CD14-positive monocyte (primary cell): ENCODE measurements at regions not wholly inside any gene's neighbourhood (a gene's known extent, or its start where the extent isn't known, plus 50 kb on each side); places are given as distances from the start of the nearest gene placed in this dataset.

Source experiments
- DNase-seq, 3 donors: peaks; one replicate each; pipeline ENCODE4 v3.0.0-alpha.2; 2011 to 2022
- H2AFZ ChIP-seq: 2 replicates; pipeline ENCODE4 v1.6.0; 2012; ENCODE audit warnings: mild to moderate bottlenecking, low read depth, low read length, inconsistent platforms; ENCODE audit not compliant: insufficient read depth, poor library complexity, severe bottlenecking
- H3K27ac ChIP-seq, 2 donors: 1 replicate in 1 of 2; 2 replicates in 1 of 2; pipeline ENCODE4 v1.5.1; 2012 to 2013; ENCODE audit warnings: low read length in 2 of 2, control low read depth in 1 of 2, inconsistent platforms in 1 of 2, low read depth in 1 of 2, mild to moderate bottlenecking in 1 of 2
- H3K27me3 ChIP-seq, 2 donors: one replicate each; pipeline versions ENCODE4 v1.6.0 to v1.6.1; 2011 to 2013; ENCODE audit warnings: low read length in 2 of 2; ENCODE audit not compliant: control insufficient read depth in 2 of 2, insufficient read depth in 2 of 2
- H3K36me3 ChIP-seq, 2 donors: replicated peaks in 1 of 2; 1 replicate in 1 of 2; 2 replicates in 1 of 2; pipeline versions ENCODE4 v1.5.1 to v1.6.1; 2012 to 2013; ENCODE audit warnings: low read length in 2 of 2, control low read depth in 1 of 2, inconsistent platforms in 1 of 2, mild to moderate bottlenecking in 1 of 2; ENCODE audit not compliant: insufficient read depth in 2 of 2, control insufficient read depth in 1 of 2
- H3K4me1 ChIP-seq, 2 donors: 1 replicate in 1 of 2; 2 replicates in 1 of 2; pipeline versions ENCODE4 v1.5.1 to v1.6.1; 2012 to 2013; ENCODE audit warnings: low read length in 2 of 2, control low read depth in 1 of 2, inconsistent platforms in 1 of 2, mild to moderate bottlenecking in 1 of 2, moderate library complexity in 1 of 2; ENCODE audit not compliant: insufficient read depth in 2 of 2, control insufficient read depth in 1 of 2
- H3K4me2 ChIP-seq: replicated peaks from 2 replicates; pipeline ENCODE3; 2012; ENCODE audit warnings: low read length, moderate library complexity, mild to moderate bottlenecking; ENCODE audit not compliant: poor library complexity, severe bottlenecking; ENCODE audit errors: extremely low read depth
- H3K4me3 ChIP-seq, 3 experiments: fragments of 200-600 bp in 1 of 3; sonication (generic) in 1 of 3; replicated peaks in 1 of 3; 1 replicate in 2 of 3; 2 replicates in 1 of 3; pipeline ENCODE4 v1.5.1; 2011 to 2013; ENCODE audit warnings: low read length in 3 of 3, mild to moderate bottlenecking in 3 of 3, control low read depth in 2 of 3, low read depth in 2 of 3, inconsistent platforms in 1 of 3, moderate library complexity in 1 of 3
- H3K79me2 ChIP-seq: 2 replicates; pipeline ENCODE4 v1.6.0; 2012; ENCODE audit warnings: mild to moderate bottlenecking, control low read depth, inconsistent platforms, low read length, moderate library complexity; ENCODE audit not compliant: insufficient read depth
- H3K9ac ChIP-seq: 2 replicates; pipeline ENCODE4 v1.6.0; 2017; ENCODE audit warnings: low read length, mild to moderate bottlenecking; ENCODE audit not compliant: insufficient read depth, poor library complexity, severe bottlenecking
- H3K9me3 ChIP-seq, 2 donors: replicated peaks in 1 of 2; 1 replicate in 1 of 2; 2 replicates in 1 of 2; pipeline versions ENCODE4 v1.5.1 to v1.6.1; 2012 to 2013; ENCODE audit warnings: low read length in 2 of 2, control low read depth in 1 of 2; ENCODE audit not compliant: control insufficient read depth in 1 of 2, insufficient read depth in 1 of 2
- H4K20me1 ChIP-seq: 2 replicates; pipeline ENCODE4 v1.6.0; 2012; ENCODE audit warnings: mild to moderate bottlenecking, low read length, control low read depth, moderate library complexity; ENCODE audit not compliant: insufficient read depth
- H3K27ac Mint-ChIP-seq, 7 donors: one replicate each; pipeline ENCODE4 v1.8.0; 2020; ENCODE audit warnings: mild to moderate bottlenecking in 7 of 7, mixed read lengths in 7 of 7, moderate library complexity in 6 of 7, inconsistent platforms in 2 of 7
- H3K27me3 Mint-ChIP-seq, 3 donors: one replicate each; pipeline ENCODE4 v1.8.0; 2021 to 2022; ENCODE audit warnings: low read depth in 3 of 3, mild to moderate bottlenecking in 3 of 3, mixed read lengths in 3 of 3, moderate library complexity in 3 of 3, inconsistent platforms in 1 of 3
- H3K36me3 Mint-ChIP-seq, 2 donors: one replicate each; pipeline ENCODE4 v1.8.0; 2020; ENCODE audit warnings: mixed read lengths in 2 of 2, inconsistent platforms in 1 of 2, mild to moderate bottlenecking in 1 of 2
- H3K4me1 Mint-ChIP-seq: one replicate; pipeline ENCODE4 v1.8.0; 2020; ENCODE audit warnings: mild to moderate bottlenecking, mixed read lengths
- H3K4me3 Mint-ChIP-seq, 2 donors: one replicate each; pipeline ENCODE4 v1.8.0; 2020; ENCODE audit warnings: mild to moderate bottlenecking in 2 of 2, mixed read lengths in 2 of 2, moderate library complexity in 1 of 2
- H3K9me3 Mint-ChIP-seq, 7 donors: one replicate each; pipeline ENCODE4 v1.8.0; 2020 to 2022; ENCODE audit warnings: mixed read lengths in 7 of 7, mild to moderate bottlenecking in 6 of 7, moderate library complexity in 6 of 7, inconsistent platforms in 2 of 7
- WGBS: methylation state at CpG from one replicate; pipeline ENCODE4 v1.1.5; 2013; ENCODE audit warnings: missing lambda C conversion rate; ENCODE audit not compliant: insufficient coverage; 5-methylcytosine and 5-hydroxymethylcytosine counted together
- intact Hi-C, 2 donors: fragments of 100-400 bp; cut with micrococcal nuclease; formaldehyde crosslinking; loops; one replicate each; pipeline versions ENCODE4 v1.15.0 to v1.15.1; 2023
- TF ChIP-seq, protein P1 (sequence below): fragments of 200-600 bp; IDR thresholded peaks from one replicate; pipeline ENCODE4 v1.8.0; 2022; ENCODE audit warnings: antibody characterized with exemption, mild to moderate bottlenecking

GRCh38 chr12:71009430-71010142 is 89.0 kb upstream of the PTPRR start:
- H3K36me3 ChIP-seq, result no peaks in the 10 kb centered on the region
- intact Hi-C loops, result no loop called here
- no peak overlapping the region for H3K4me2 ChIP-seq
- H3K36me3 Mint-ChIP-seq, result no peaks in the 10 kb centered on the region
- no peaks in the 10 kb centered on the region for H3K9me3 ChIP-seq
- no peak overlapping the region for H2AFZ ChIP-seq
- no peak overlapping the region for H3K27ac ChIP-seq
- DNase-seq, result no peak
- peaks cover 0 to 1% (median 0%) of the 10 kb centered on the region in 3 donors for H3K27me3 Mint-ChIP-seq
- no peaks in the 10 kb centered on the region for H3K9me3 Mint-ChIP-seq
- H3K79me2 ChIP-seq, result no peaks in the 10 kb centered on the region
- H3K9ac ChIP-seq, result no peak overlapping the region
- TF ChIP-seq, protein P1, sequence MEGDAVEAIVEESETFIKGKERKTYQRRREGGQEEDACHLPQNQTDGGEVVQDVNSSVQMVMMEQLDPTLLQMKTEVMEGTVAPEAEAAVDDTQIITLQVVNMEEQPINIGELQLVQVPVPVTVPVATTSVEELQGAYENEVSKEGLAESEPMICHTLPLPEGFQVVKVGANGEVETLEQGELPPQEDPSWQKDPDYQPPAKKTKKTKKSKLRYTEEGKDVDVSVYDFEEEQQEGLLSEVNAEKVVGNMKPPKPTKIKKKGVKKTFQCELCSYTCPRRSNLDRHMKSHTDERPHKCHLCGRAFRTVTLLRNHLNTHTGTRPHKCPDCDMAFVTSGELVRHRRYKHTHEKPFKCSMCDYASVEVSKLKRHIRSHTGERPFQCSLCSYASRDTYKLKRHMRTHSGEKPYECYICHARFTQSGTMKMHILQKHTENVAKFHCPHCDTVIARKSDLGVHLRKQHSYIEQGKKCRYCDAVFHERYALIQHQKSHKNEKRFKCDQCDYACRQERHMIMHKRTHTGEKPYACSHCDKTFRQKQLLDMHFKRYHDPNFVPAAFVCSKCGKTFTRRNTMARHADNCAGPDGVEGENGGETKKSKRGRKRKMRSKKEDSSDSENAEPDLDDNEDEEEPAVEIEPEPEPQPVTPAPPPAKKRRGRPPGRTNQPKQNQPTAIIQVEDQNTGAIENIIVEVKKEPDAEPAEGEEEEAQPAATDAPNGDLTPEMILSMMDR, result no peak
- no peak overlapping the region for H3K27ac Mint-ChIP-seq
- no peaks in the 10 kb centered on the region for H3K27me3 ChIP-seq
- H3K4me1 Mint-ChIP-seq, result no peaks in the 10 kb centered on the region
- no CpG with 5 or more reads among the region's 6 CpGs for WGBS
- H3K4me3 Mint-ChIP-seq, result no peak overlapping the region
- no peaks in the 10 kb centered on the region for H3K4me1 ChIP-seq
- no peaks in the 10 kb centered on the region for H4K20me1 ChIP-seq
- H3K4me3 ChIP-seq, result no peak overlapping the region

GRCh38 chr12:71008616-71009015 is 88.1 kb upstream of the PTPRR start:
- no peaks in the 10 kb centered on the region for H3K4me1 Mint-ChIP-seq
- Histone ChIP-seq H3K4me3 (no peak overlapping the region), H3K4me1 (no peaks in the 10 kb centered on the region), H3K79me2 (no peaks in the 10 kb centered on the region), H3K4me2 (no peak overlapping the region), H3K36me3 (no peaks in the 10 kb centered on the region), H3K27ac (no peak overlapping the region), H4K20me1 (no peaks in the 10 kb centered on the region), H3K9ac (no peak overlapping the region), H2AFZ (no peak overlapping the region), H3K27me3 (no peaks in the 10 kb centered on the region), H3K9me3 (no peaks in the 10 kb centered on the region)
- no peak overlapping the region for H3K4me3 Mint-ChIP-seq
- peaks cover 0 to 1% (median 0%) of the 10 kb centered on the region in 3 donors for H3K27me3 Mint-ChIP-seq
- no peaks in the 10 kb centered on the region for H3K36me3 Mint-ChIP-seq
- TF ChIP-seq, protein P1, result no peak
- no peaks in the 10 kb centered on the region for H3K9me3 Mint-ChIP-seq
- intact Hi-C loops, result no loop called here
- no peak for DNase-seq
- no CpG with 5 or more reads among the region's 2 CpGs for WGBS
- no peak overlapping the region for H3K27ac Mint-ChIP-seq
